K562 (cell line): ENCODE measurements at regions not wholly inside any gene's neighbourhood (a gene's known extent, or its start where the extent isn't known, plus 50 kb on each side); places are given as distances from the start of the nearest gene placed in this dataset.

Source experiments
- ATAC-seq: fragments of 200-7000 bp; cut with Tn5 transposase; 3 replicates; pipeline ENCODE4 v1.9.1; 2020; ENCODE audit warnings: moderate library complexity
- BruUV-seq: library from RNA; stranded (reverse); fragments of 400-500 nt; replicated peaks from 2 replicates; lab custom pipeline; 2021; lab: Mats Ljungman, UMichigan
- CTCF ChIA-PET: fragments of 300-600 bp; formaldehyde crosslinking; extraction: SDS; loops from one replicate; lab custom pipeline; 2021; ENCODE audit warnings: low intra/inter-chr PET ratio; lab: Yijun Ruan, JAX
- POLR2A ChIA-PET: fragments of 300-600, 350-650 bp; sonication (Branson Sonifier 250); formaldehyde crosslinking; extraction: SDS; loops from one replicate; lab custom pipeline; 2021; ENCODE audit warnings: antibody characterized with exemption, inconsistent platforms; lab: Yijun Ruan, JAX
- DNase-seq, 4 experiments: peaks; one replicate each; pipeline versions ENCODE4 v3.0.0 to v3.0.0-alpha.2; 2011 to 2018; ENCODE audit warnings: low spot score in 3 of 4, mixed read lengths in 3 of 4; ENCODE audit errors: extremely low read depth in 1 of 4
- FAIRE-seq: peaks from 2 replicates; lab custom pipeline; 2011; peaks lifted over from hg19 to GRCh38; lab: Jason Lieb, UNC
- H2AFZ ChIP-seq: 2 replicates; pipeline ENCODE4 v1.6.0; 2011; ENCODE audit warnings: low read depth, low read length, control low read depth, inconsistent platforms
- H3K27ac ChIP-seq: fragments of 200-600 bp; 3 replicates; pipeline ENCODE4 v1.8.0; 2011; ENCODE audit warnings: low read depth, mild to moderate bottlenecking, control low read depth, inconsistent platforms, low read length, moderate library complexity, mixed read lengths; ENCODE audit errors: extremely low read depth
- H3K27me3 ChIP-seq, 2 experiments: fragments of 300-600 bp in 1 of 2; 2 replicates in 1 of 2; 3 replicates in 1 of 2; pipeline versions ENCODE4 v1.6.0 to v1.8.0; 2011; ENCODE audit warnings: inconsistent platforms in 2 of 2, low read length in 2 of 2, mild to moderate bottlenecking in 1 of 2, mixed read lengths in 1 of 2, moderate library complexity in 1 of 2; ENCODE audit not compliant: control insufficient read depth in 2 of 2, insufficient read depth in 2 of 2
- H3K36me3 ChIP-seq: fragments of 300-600 bp; 3 replicates; pipeline ENCODE4 v1.8.0; 2011; ENCODE audit warnings: mild to moderate bottlenecking, low read length, inconsistent platforms; ENCODE audit not compliant: control insufficient read depth, insufficient read depth
- H3K4me1 ChIP-seq, 2 experiments: fragments of 200-600 bp in 1 of 2; replicated peaks in 1 of 2; 2 replicates in 1 of 2; 3 replicates in 1 of 2; pipeline versions ENCODE4 v1.5.1 to v1.8.0; 2011; ENCODE audit warnings: inconsistent platforms in 2 of 2, low read length in 2 of 2, mild to moderate bottlenecking in 1 of 2, mixed read lengths in 1 of 2, moderate library complexity in 1 of 2; ENCODE audit not compliant: control insufficient read depth in 2 of 2, insufficient read depth in 2 of 2
- H3K4me2 ChIP-seq: 2 replicates; pipeline ENCODE4 v1.6.1; 2011; ENCODE audit warnings: low read length, control low read depth, inconsistent platforms, mixed read lengths; ENCODE audit not compliant: insufficient read depth
- H3K4me3 ChIP-seq: fragments of 200-600 bp; sonication (generic), shearing (Covaris generic); 2 replicates; pipeline ENCODE4 v1.5.1; 2016; ENCODE audit warnings: control low read depth, inconsistent platforms
- H3K79me2 ChIP-seq: fragments of 200-600 bp; 3 replicates; pipeline ENCODE4 v1.8.0; 2011; ENCODE audit warnings: low read length, inconsistent platforms; ENCODE audit not compliant: control insufficient read depth, insufficient read depth
- H3K9ac ChIP-seq, 2 experiments: 2 replicates each; pipeline versions ENCODE4 v1.6.0 to v1.6.1; 2011; ENCODE audit warnings: low read depth in 2 of 2, low read length in 2 of 2, control low read depth in 1 of 2, inconsistent platforms in 1 of 2, mild to moderate bottlenecking in 1 of 2, mixed read lengths in 1 of 2; ENCODE audit not compliant: insufficient read depth in 1 of 2
- H3K9me1 ChIP-seq: one replicate; pipeline ENCODE4 v1.6.0; 2011; ENCODE audit warnings: inconsistent platforms, mild to moderate bottlenecking, low read length, moderate library complexity; ENCODE audit not compliant: control insufficient read depth, insufficient read depth
- H3K9me3 ChIP-seq: replicated peaks from 2 replicates; pipeline ENCODE4 v1.5.1; 2011; ENCODE audit warnings: low read depth, low read length, inconsistent platforms; ENCODE audit not compliant: control insufficient read depth, insufficient read depth
- H4K20me1 ChIP-seq: replicated peaks from 2 replicates; pipeline ENCODE4 v1.6.1; 2011; ENCODE audit warnings: low read length, inconsistent platforms, mixed read lengths; ENCODE audit not compliant: control insufficient read depth, insufficient read depth
- BRD9 ChIP-seq: fragments of 450-650 bp; IDR thresholded peaks from 2 replicates; pipeline ENCODE4 v1.6.1; 2018; ENCODE audit warnings: low read depth; ENCODE audit not compliant: partially characterized antibody
- E2F6 ChIP-seq, 2 experiments: IDR thresholded peaks; 2 replicates each; pipeline ENCODE4 v1.6.1; 2011; ENCODE audit warnings: borderline replicate concordance in 1 of 2, control low read depth in 1 of 2, low read depth in 1 of 2, low read length in 1 of 2, mild to moderate bottlenecking in 1 of 2, mixed read lengths in 1 of 2, moderate library complexity in 1 of 2; ENCODE audit not compliant: insufficient read depth in 1 of 2, insufficient read length in 1 of 2, poor library complexity in 1 of 2, severe bottlenecking in 1 of 2; ENCODE audit errors: extremely low read depth in 1 of 2
- NFXL1 ChIP-seq: fragments of 450-650 bp; formaldehyde crosslinking; IDR thresholded peaks from 2 replicates; pipeline ENCODE4 v1.4.0; 2021; ENCODE audit warnings: mild to moderate bottlenecking
- SMC3 ChIP-seq: conservative IDR thresholded peaks from 2 replicates; pipeline ENCODE4 v1.6.1; 2011; ENCODE audit warnings: low read depth, low read length, improper control_type of control experiment; ENCODE audit not compliant: insufficient read depth
- ZNF507 ChIP-seq: conservative IDR thresholded peaks from 2 replicates; pipeline ENCODE4 v1.6.1; 2017; ENCODE audit warnings: missing genetic modification characterization, missing compliant biosample characterization
- in situ Hi-C: fragments of 300-500 bp; cut with MboI; formaldehyde crosslinking; loops from 4 replicates; pipeline ENCODE4 v1.15.0; 2018; ENCODE audit warnings: inconsistent platforms, mixed read lengths
- intact Hi-C: fragments of 100-400 bp; cut with micrococcal nuclease; formaldehyde crosslinking; loops from 2 replicates; pipeline ENCODE4 v1.14.2; 2022
- TF ChIP-seq, protein P1 (sequence below): fragments of 450-650 bp; IDR thresholded peaks from 2 replicates; pipeline ENCODE4 v1.6.1; 2016; ENCODE audit warnings: borderline replicate concordance

DNA sequence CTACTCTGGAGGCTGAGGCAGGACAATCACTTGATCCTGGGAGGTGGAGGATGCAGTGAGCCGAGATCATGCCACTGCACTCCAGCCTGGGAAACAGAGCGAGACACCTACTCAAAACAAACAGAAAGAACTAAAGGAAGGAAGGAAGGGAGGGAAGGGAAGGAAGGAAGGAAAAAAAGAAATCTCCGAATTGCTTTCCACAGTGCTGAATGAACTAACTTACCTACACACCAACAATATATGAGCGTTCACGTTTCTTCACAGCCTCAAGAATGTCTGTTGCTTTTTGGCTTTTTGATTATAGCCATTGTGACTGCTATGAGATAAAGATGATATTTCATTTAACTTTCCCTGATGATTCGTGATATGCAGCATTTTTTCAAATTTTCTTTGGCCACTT is 1343.7 kb downstream of the LRFN5 start (continued):
- TF ChIP-seq BRD9, result no peak

- in situ Hi-C loops, result no loop called here
- no peak overlapping the region for H3K27ac ChIP-seq
- no peak for DNase-seq
- CTCF ChIA-PET, result no interaction called here
- TF ChIP-seq NFXL1 (CRISPR knock-in tag) (no peak), ZNF507 (tag) (no peak), E2F6 (IDR thresholded peaks at IDR 0.05; ENCODE audit: borderline replicate concordance in 1 of 2, extremely low read depth in 1 of 2, insufficient read depth in 1 of 2, insufficient read length in 1 of 2, low read depth in 1 of 2, low read length in 1 of 2, poor library complexity in 1 of 2, severe bottlenecking in 1 of 2) (no peak), SMC3 (no peak)
- TF ChIP-seq, protein P1, sequence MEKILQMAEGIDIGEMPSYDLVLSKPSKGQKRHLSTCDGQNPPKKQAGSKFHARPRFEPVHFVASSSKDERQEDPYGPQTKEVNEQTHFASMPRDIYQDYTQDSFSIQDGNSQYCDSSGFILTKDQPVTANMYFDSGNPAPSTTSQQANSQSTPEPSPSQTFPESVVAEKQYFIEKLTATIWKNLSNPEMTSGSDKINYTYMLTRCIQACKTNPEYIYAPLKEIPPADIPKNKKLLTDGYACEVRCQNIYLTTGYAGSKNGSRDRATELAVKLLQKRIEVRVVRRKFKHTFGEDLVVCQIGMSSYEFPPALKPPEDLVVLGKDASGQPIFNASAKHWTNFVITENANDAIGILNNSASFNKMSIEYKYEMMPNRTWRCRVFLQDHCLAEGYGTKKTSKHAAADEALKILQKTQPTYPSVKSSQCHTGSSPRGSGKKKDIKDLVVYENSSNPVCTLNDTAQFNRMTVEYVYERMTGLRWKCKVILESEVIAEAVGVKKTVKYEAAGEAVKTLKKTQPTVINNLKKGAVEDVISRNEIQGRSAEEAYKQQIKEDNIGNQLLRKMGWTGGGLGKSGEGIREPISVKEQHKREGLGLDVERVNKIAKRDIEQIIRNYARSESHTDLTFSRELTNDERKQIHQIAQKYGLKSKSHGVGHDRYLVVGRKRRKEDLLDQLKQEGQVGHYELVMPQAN, result no peak
- TF ChIP-seq, all 486 proteins: peak for 0
- Histone ChIP-seq H3K9me3 (no peaks in the 10 kb centered on the region), H3K9me1 (no peaks in the 10 kb centered on the region), H3K9ac (no peak overlapping the region), H3K27me3 (no peaks in the 10 kb centered on the region), H3K4me2 (no peak overlapping the region), H2AFZ (no peak overlapping the region), H3K36me3 (no peaks in the 10 kb centered on the region), H4K20me1 (no peaks in the 10 kb centered on the region), H3K4me3 (no peak overlapping the region), H3K79me2 (no peaks in the 10 kb centered on the region), H3K4me1 (no peaks in the 10 kb centered on the region)
- FAIRE-seq (no peak), ATAC-seq (no peak)
- POLR2A ChIA-PET, result no interaction called here
- intact Hi-C loops, result no loop called here
- no TSS peak for BruUV-seq
These were observed 1341.3 kb downstream of the LRFN5 start for GRCh38 chr14:42947991-42948390.
